HepG2 (cell line): ENCODE measurements at regions not wholly inside any gene's neighbourhood (a gene's known extent, or its start where the extent isn't known, plus 50 kb on each side); places are given as distances from the start of the nearest gene placed in this dataset.

Experiments
- IRX3 ChIP-seq: sonication (generic); formaldehyde crosslinking; IDR thresholded peaks from 2 replicates; pipeline ENCODE4 v1.8.1; 2023; ENCODE audit warnings: mild to moderate bottlenecking, low read depth, missing genetic modification reagents, borderline replicate concordance
- MXD4 ChIP-seq: IDR thresholded peaks from 2 replicates; pipeline ENCODE4 v1.6.1; 2016; ENCODE audit warnings: mild to moderate bottlenecking, missing biosample characterization, missing genetic modification reagents
- MXI1 ChIP-seq: IDR thresholded peaks from 3 replicates; pipeline ENCODE4 v1.6.1; 2012; ENCODE audit warnings: low read depth, low read length, inconsistent platforms, borderline replicate concordance
- NAIF1 ChIP-seq: sonication (generic); formaldehyde crosslinking; IDR thresholded peaks from 2 replicates; pipeline ENCODE4 v1.5.0; 2020; ENCODE audit warnings: mild to moderate bottlenecking, missing genetic modification reagents, borderline replicate concordance
- NFKBIZ ChIP-seq: IDR thresholded peaks from 2 replicates; pipeline ENCODE4 v1.6.1; 2018; ENCODE audit warnings: missing genetic modification reagents, missing compliant biosample characterization
- NRL ChIP-seq: sonication (generic); formaldehyde crosslinking; IDR thresholded peaks from 2 replicates; pipeline ENCODE4 v1.5.0; 2020; ENCODE audit warnings: missing genetic modification reagents, mild to moderate bottlenecking, moderate library complexity, borderline replicate concordance
- SCMH1 ChIP-seq: sonication (generic); formaldehyde crosslinking; IDR thresholded peaks from 2 replicates; pipeline ENCODE4 v1.9.0; 2021; ENCODE audit warnings: missing genetic modification reagents, mild to moderate bottlenecking, borderline replicate concordance
- TBX2 ChIP-seq: sonication (generic); formaldehyde crosslinking; IDR thresholded peaks from 2 replicates; pipeline ENCODE4 v1.5.0; 2020; ENCODE audit warnings: missing genetic modification reagents, mild to moderate bottlenecking, borderline replicate concordance
- TP53 ChIP-seq: sonication (generic); formaldehyde crosslinking; conservative IDR thresholded peaks from 2 replicates; pipeline ENCODE4 v1.4.0; 2020; ENCODE audit warnings: missing genetic modification reagents
- ZFP1 ChIP-seq: IDR thresholded peaks from 2 replicates; pipeline ENCODE4 v1.6.1; 2016
- ZIK1 ChIP-seq: sonication (generic); formaldehyde crosslinking; IDR thresholded peaks from 2 replicates; pipeline ENCODE4 v1.5.0; 2020; ENCODE audit warnings: mild to moderate bottlenecking, low read depth, missing genetic modification reagents, borderline replicate concordance
- ZNF335 ChIP-seq: sonication (generic); formaldehyde crosslinking; IDR thresholded peaks from 2 replicates; pipeline ENCODE4 v1.4.0; 2020; ENCODE audit warnings: missing genetic modification reagents
- ZNF337 ChIP-seq: sonication (generic); formaldehyde crosslinking; IDR thresholded peaks from 2 replicates; pipeline ENCODE4 v1.5.1; 2020; ENCODE audit warnings: missing genetic modification reagents, low read depth, mild to moderate bottlenecking, borderline replicate concordance
- ZNF33B ChIP-seq: sonication (generic); formaldehyde crosslinking; IDR thresholded peaks from 2 replicates; pipeline ENCODE4 v1.5.1; 2020; ENCODE audit warnings: mild to moderate bottlenecking, missing genetic modification reagents
- ZNF446 ChIP-seq: sonication (generic); formaldehyde crosslinking; IDR thresholded peaks from 2 replicates; pipeline ENCODE4 v1.5.0; 2020; ENCODE audit warnings: mild to moderate bottlenecking, missing genetic modification reagents
- ZNF460 ChIP-seq: sonication (generic); formaldehyde crosslinking; IDR thresholded peaks from 2 replicates; pipeline ENCODE4 v1.5.1; 2020; ENCODE audit warnings: missing genetic modification reagents, mild to moderate bottlenecking, borderline replicate concordance
- ZNF589 ChIP-seq: sonication (generic); formaldehyde crosslinking; conservative IDR thresholded peaks from 2 replicates; pipeline ENCODE4 v1.8.0; 2022; ENCODE audit warnings: mild to moderate bottlenecking, moderate library complexity, missing genetic modification reagents
- ZNF615 ChIP-seq: sonication (generic); formaldehyde crosslinking; IDR thresholded peaks from 2 replicates; pipeline ENCODE4 v1.5.0; 2020; ENCODE audit warnings: mild to moderate bottlenecking, missing genetic modification reagents, borderline replicate concordance
- TF ChIP-seq, protein P1 (sequence below): sonication (generic); formaldehyde crosslinking; IDR thresholded peaks from 2 replicates; pipeline ENCODE4 v1.5.0; 2020; ENCODE audit warnings: missing genetic modification reagents
- TF ChIP-seq, protein P2 (sequence below), 2 experiments: sonication (generic) in 1 of 2; formaldehyde crosslinking in 1 of 2; IDR thresholded peaks; 2 replicates each; pipeline versions ENCODE4 v1.4.0 to v1.6.1; 2016 to 2020; ENCODE audit warnings: borderline replicate concordance in 1 of 2, low read depth in 1 of 2, mild to moderate bottlenecking in 1 of 2, missing genetic modification reagents in 1 of 2
- TF ChIP-seq, protein P3 (sequence below): sonication (generic); formaldehyde crosslinking; IDR thresholded peaks from 2 replicates; pipeline ENCODE4 v1.8.1; 2023; ENCODE audit warnings: mild to moderate bottlenecking, moderate library complexity, missing genetic modification reagents
- TF ChIP-seq, protein P4 (sequence below): sonication (generic); formaldehyde crosslinking; IDR thresholded peaks from 2 replicates; pipeline ENCODE4 v1.4.0; 2020; ENCODE audit warnings: missing genetic modification reagents, borderline replicate concordance
- TF ChIP-seq, protein P5 (sequence below): sonication (generic); formaldehyde crosslinking; IDR thresholded peaks from 2 replicates; pipeline ENCODE4 v1.9.0; 2021; ENCODE audit warnings: missing genetic modification reagents, mild to moderate bottlenecking, borderline replicate concordance

DNA sequence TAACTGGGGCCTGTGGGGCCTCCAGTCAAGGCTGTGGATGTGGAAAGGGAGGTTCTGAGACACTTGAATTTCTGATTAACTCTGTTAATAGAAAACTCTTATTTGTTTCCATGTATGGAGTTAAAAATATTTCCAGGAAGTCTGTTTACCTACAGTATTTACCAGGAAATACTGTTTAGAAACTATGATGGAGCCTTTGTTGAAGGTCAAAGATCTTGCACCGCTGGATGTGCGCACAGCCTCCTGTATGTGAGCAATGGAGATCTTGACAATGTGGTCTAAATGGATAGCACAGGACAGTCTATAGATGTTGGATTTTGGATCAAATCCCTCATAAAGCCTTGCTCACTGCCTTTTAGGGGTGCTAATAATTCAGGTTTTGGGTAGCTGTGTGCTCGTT is 268.4 kb downstream of the DLEU7 start (continued):
- TF ChIP-seq, protein P1, sequence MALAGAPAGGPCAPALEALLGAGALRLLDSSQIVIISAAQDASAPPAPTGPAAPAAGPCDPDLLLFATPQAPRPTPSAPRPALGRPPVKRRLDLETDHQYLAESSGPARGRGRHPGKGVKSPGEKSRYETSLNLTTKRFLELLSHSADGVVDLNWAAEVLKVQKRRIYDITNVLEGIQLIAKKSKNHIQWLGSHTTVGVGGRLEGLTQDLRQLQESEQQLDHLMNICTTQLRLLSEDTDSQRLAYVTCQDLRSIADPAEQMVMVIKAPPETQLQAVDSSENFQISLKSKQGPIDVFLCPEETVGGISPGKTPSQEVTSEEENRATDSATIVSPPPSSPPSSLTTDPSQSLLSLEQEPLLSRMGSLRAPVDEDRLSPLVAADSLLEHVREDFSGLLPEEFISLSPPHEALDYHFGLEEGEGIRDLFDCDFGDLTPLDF (CRISPR knock-in tag), result no peak
- no peak for TF ChIP-seq NFKBIZ (CRISPR knock-in tag)
- no peak for TF ChIP-seq TP53 (CRISPR knock-in tag)
- TF ChIP-seq TBX2, result no peak
- TF ChIP-seq, protein P2, sequence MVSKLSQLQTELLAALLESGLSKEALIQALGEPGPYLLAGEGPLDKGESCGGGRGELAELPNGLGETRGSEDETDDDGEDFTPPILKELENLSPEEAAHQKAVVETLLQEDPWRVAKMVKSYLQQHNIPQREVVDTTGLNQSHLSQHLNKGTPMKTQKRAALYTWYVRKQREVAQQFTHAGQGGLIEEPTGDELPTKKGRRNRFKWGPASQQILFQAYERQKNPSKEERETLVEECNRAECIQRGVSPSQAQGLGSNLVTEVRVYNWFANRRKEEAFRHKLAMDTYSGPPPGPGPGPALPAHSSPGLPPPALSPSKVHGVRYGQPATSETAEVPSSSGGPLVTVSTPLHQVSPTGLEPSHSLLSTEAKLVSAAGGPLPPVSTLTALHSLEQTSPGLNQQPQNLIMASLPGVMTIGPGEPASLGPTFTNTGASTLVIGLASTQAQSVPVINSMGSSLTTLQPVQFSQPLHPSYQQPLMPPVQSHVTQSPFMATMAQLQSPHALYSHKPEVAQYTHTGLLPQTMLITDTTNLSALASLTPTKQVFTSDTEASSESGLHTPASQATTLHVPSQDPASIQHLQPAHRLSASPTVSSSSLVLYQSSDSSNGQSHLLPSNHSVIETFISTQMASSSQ (IDR thresholded peaks at IDR 0.05; ENCODE audit: low read depth), result no peak
- TF ChIP-seq, protein P2 (CRISPR knock-in tag; IDR thresholded peaks at IDR 0.05; ENCODE audit: borderline replicate concordance), result no peak
- TF ChIP-seq ZNF460 (CRISPR knock-in tag), result no peak
- TF ChIP-seq, protein P3, sequence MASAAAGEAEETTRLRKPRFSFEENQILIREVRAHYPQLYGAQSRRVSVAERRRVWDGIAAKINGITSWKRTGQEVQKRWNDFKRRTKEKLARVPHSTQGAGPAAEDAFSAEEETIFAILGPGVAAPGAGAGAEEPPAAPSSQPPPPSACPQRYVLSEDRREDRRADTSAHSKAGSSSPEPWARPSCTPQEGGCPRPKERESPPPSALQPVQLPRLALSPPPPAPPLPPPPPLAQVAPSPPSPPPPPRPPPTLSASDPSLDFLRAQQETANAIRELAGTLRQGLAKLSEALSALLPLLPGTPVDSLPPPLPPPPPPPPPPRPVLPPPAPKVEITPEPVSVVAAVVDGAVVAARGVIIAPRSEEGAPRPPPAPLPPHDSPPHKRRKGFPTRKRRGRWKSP (CRISPR knock-in tag), result no peak
- TF ChIP-seq ZNF446 (CRISPR knock-in tag), result no peak
- TF ChIP-seq ZIK1, result no peak
- TF ChIP-seq IRX3 (CRISPR knock-in tag), result no peak
- TF ChIP-seq, protein P4, sequence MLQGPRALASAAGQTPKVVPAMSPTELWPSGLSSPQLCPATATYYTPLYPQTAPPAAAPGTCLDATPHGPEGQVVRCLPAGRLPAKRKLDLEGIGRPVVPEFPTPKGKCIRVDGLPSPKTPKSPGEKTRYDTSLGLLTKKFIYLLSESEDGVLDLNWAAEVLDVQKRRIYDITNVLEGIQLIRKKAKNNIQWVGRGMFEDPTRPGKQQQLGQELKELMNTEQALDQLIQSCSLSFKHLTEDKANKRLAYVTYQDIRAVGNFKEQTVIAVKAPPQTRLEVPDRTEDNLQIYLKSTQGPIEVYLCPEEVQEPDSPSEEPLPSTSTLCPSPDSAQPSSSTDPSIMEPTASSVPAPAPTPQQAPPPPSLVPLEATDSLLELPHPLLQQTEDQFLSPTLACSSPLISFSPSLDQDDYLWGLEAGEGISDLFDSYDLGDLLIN (CRISPR knock-in tag), result no peak
- TF ChIP-seq NRL (CRISPR knock-in tag), result no peak
- TF ChIP-seq ZNF615 (CRISPR knock-in tag), result no peak
- no peak for TF ChIP-seq SCMH1 (CRISPR knock-in tag)
- TF ChIP-seq ZNF589 (CRISPR knock-in tag), result no peak
- no peak for TF ChIP-seq MXD4 (CRISPR knock-in tag)
- no peak for TF ChIP-seq ZNF337 (CRISPR knock-in tag)
- no peak for TF ChIP-seq ZNF33B (CRISPR knock-in tag)
- no peak for TF ChIP-seq MXI1
- TF ChIP-seq ZFP1, result no peak
- no peak for TF ChIP-seq NAIF1 (CRISPR knock-in tag)
- TF ChIP-seq, protein P5, sequence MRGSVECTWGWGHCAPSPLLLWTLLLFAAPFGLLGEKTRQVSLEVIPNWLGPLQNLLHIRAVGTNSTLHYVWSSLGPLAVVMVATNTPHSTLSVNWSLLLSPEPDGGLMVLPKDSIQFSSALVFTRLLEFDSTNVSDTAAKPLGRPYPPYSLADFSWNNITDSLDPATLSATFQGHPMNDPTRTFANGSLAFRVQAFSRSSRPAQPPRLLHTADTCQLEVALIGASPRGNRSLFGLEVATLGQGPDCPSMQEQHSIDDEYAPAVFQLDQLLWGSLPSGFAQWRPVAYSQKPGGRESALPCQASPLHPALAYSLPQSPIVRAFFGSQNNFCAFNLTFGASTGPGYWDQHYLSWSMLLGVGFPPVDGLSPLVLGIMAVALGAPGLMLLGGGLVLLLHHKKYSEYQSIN (CRISPR knock-in tag), result no peak
- no peak for TF ChIP-seq ZNF335 (CRISPR knock-in tag)
